HuH-7 (cell line): ENCODE measurements at regions not wholly inside any gene's neighbourhood (a gene's known extent, or its start where the extent isn't known, plus 50 kb on each side); places are given as distances from the start of the nearest gene placed in this dataset.
"Not testable (repeated sequence)": the region's sequence is repeated elsewhere in the genome, so short reads cannot be mapped to it uniquely, and the experiment has no call there.

Experiments
- DNase-seq: peaks from one replicate; pipeline ENCODE4 v3.0.0; 2011; ENCODE audit warnings: low spot score

- no peak for DNase-seq
These were observed 945.0 kb upstream of the WWC1 start for GRCh38 chr5:167346461-167346860.

- no peak for DNase-seq
These were observed 943.1 kb upstream of the WWC1 start for GRCh38 chr5:167348251-167348926.

- DNase-seq: no peak
These were observed 942.5 kb upstream of the WWC1 start for GRCh38 chr5:167348980-167349379.

- no peak for DNase-seq
These were observed 940.1 kb upstream of the WWC1 start for GRCh38 chr5:167351316-167351715.

GRCh38 chr5:167352801-167353200 is 938.6 kb upstream of the WWC1 start:
- no peak for DNase-seq

- no peak for DNase-seq
These were observed 936.1 kb upstream of the WWC1 start for GRCh38 chr5:167355346-167355745.

- DNase-seq: no peak
These were observed 935.1 kb upstream of the WWC1 start for GRCh38 chr5:167356374-167356773.

- no peak for DNase-seq
These were observed 932.5 kb upstream of the WWC1 start for GRCh38 chr5:167358868-167359492.

- DNase-seq: no peak
These were observed 929.6 kb upstream of the WWC1 start for GRCh38 chr5:167361795-167362194.

- DNase-seq: no peak
These were observed 928.4 kb upstream of the WWC1 start for GRCh38 chr5:167363065-167363464.

- DNase-seq: no peak
These were observed 916.3 kb upstream of the WWC1 start for GRCh38 chr5:167375125-167375524.

GRCh38 chr5:167378894-167379723 is 912.3 kb upstream of the WWC1 start:
- DNase-seq: no peak

GRCh38 chr5:167381457-167381856 is 910.0 kb upstream of the WWC1 start:
- no peak for DNase-seq

GRCh38 chr5:167389537-167389936 is 901.9 kb upstream of the WWC1 start:
- no peak for DNase-seq

- DNase-seq: not testable (repeated sequence)
These were observed 900.2 kb upstream of the WWC1 start for GRCh38 chr5:167391286-167391685.

GRCh38 chr5:167392240-167392639 is 899.2 kb upstream of the WWC1 start:
- DNase-seq: no peak

GRCh38 chr5:167393358-167393757 is 898.1 kb upstream of the WWC1 start:
- DNase-seq: no peak

- no peak for DNase-seq
These were observed 888.8 kb upstream of the WWC1 start for GRCh38 chr5:167402671-167403070.

- no peak for DNase-seq
These were observed 884.9 kb upstream of the WWC1 start for GRCh38 chr5:167406513-167406912.

GRCh38 chr5:167412556-167412955 is 878.9 kb upstream of the WWC1 start:
- no peak for DNase-seq

GRCh38 chr5:167413506-167413905 is 877.9 kb upstream of the WWC1 start:
- peak; percentile 5 for DNase-seq

- no peak for DNase-seq
These were observed 876.8 kb upstream of the WWC1 start for GRCh38 chr5:167414611-167415010.
